ENCODE measurements at regions not wholly inside any gene's neighbourhood (a gene's known extent, or its start where the extent isn't known, plus 50 kb on each side); places are given as distances from the start of the nearest gene placed in this dataset.

DNA sequence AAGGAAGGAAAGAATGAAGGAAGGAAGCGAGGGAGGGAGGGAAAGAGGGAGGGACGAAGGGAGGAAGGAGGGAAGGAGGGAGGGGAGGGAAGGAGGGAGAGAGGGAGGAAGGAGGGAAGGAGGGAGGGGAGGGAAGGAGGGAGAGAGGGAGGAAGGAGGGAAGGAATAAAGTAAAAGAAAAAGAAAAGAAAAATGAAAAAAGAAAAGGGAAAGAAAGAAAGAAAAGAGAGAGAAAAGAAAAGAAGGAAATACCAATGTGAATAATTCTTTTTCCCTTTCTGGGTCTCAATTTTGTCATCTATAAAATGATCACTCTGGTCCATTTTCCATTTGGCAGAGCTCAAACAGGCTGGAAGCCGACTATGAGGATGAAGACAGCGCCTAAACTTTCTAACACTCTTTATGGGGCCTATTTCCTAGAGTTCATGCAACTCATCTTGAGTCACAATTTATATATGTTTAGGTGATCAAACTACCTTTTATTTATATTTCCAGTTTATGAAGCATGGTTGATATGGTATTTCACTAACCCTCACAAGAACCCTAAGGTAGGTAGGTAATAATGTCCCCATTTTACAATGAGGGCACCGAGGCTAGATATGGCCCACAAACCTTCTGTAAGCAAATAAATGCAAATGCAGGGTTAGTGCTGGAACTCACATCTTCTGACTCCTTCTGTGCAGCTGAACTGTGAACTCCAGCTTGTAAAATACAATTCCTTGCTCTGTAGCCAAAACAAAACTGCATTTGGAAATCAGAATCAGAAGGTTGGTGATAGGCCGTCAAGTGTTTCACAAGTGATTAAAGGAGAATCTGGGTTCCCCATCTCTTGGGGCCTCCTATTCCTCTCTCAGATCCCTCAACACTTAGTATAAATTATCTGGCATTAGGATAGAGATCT, 434.3 kb downstream of the ETS1 start:
- TF ChIP-seq EZH2 (IDR thresholded peaks at IDR 0.05; ENCODE audit: borderline replicate concordance, insufficient read depth, low read length, poor library complexity, severe bottlenecking), result no peak
- TF ChIP-seq, protein P1, sequence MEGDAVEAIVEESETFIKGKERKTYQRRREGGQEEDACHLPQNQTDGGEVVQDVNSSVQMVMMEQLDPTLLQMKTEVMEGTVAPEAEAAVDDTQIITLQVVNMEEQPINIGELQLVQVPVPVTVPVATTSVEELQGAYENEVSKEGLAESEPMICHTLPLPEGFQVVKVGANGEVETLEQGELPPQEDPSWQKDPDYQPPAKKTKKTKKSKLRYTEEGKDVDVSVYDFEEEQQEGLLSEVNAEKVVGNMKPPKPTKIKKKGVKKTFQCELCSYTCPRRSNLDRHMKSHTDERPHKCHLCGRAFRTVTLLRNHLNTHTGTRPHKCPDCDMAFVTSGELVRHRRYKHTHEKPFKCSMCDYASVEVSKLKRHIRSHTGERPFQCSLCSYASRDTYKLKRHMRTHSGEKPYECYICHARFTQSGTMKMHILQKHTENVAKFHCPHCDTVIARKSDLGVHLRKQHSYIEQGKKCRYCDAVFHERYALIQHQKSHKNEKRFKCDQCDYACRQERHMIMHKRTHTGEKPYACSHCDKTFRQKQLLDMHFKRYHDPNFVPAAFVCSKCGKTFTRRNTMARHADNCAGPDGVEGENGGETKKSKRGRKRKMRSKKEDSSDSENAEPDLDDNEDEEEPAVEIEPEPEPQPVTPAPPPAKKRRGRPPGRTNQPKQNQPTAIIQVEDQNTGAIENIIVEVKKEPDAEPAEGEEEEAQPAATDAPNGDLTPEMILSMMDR (IDR thresholded peaks at IDR 0.05; ENCODE audit: poor library complexity, severe bottlenecking), result no peak
- TF ChIP-seq POLR2AphosphoS5 (IDR thresholded peaks at IDR 0.05), result no peak
- TF ChIP-seq, protein P2, sequence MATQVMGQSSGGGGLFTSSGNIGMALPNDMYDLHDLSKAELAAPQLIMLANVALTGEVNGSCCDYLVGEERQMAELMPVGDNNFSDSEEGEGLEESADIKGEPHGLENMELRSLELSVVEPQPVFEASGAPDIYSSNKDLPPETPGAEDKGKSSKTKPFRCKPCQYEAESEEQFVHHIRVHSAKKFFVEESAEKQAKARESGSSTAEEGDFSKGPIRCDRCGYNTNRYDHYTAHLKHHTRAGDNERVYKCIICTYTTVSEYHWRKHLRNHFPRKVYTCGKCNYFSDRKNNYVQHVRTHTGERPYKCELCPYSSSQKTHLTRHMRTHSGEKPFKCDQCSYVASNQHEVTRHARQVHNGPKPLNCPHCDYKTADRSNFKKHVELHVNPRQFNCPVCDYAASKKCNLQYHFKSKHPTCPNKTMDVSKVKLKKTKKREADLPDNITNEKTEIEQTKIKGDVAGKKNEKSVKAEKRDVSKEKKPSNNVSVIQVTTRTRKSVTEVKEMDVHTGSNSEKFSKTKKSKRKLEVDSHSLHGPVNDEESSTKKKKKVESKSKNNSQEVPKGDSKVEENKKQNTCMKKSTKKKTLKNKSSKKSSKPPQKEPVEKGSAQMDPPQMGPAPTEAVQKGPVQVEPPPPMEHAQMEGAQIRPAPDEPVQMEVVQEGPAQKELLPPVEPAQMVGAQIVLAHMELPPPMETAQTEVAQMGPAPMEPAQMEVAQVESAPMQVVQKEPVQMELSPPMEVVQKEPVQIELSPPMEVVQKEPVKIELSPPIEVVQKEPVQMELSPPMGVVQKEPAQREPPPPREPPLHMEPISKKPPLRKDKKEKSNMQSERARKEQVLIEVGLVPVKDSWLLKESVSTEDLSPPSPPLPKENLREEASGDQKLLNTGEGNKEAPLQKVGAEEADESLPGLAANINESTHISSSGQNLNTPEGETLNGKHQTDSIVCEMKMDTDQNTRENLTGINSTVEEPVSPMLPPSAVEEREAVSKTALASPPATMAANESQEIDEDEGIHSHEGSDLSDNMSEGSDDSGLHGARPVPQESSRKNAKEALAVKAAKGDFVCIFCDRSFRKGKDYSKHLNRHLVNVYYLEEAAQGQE (IDR thresholded peaks at IDR 0.05; ENCODE audit: borderline replicate concordance), result no peak
- TF ChIP-seq TAF1 (IDR thresholded peaks at IDR 0.05; ENCODE audit: low read depth), result no peak
- no peak for TF ChIP-seq MXI1 (conservative IDR thresholded peaks at IDR 0.05; ENCODE audit: poor library complexity, severe bottlenecking)
